HepG2 (cell line): ENCODE measurements at regions not wholly inside any gene's neighbourhood (a gene's known extent, or its start where the extent isn't known, plus 50 kb on each side); places are given as distances from the start of the nearest gene placed in this dataset.

ENCODE experiments used
- ATAC-seq: fragments of 200-7000 bp; cut with Tn5 transposase; 3 replicates; pipeline ENCODE4 v1.9.1; 2020; ENCODE audit warnings: mild to moderate bottlenecking, moderate library complexity
- BruUV-seq: library from RNA; stranded (reverse); fragments of 400-500 nt; replicated peaks from 2 replicates; lab custom pipeline; 2021; lab: Mats Ljungman, UMichigan
- CTCF ChIA-PET: fragments of 300-600 bp; formaldehyde crosslinking; extraction: SDS; loops from one replicate; lab custom pipeline; 2021; ENCODE audit warnings: low total read pairs, inconsistent platforms, low intra/inter-chr PET ratio; lab: Yijun Ruan, JAX
- POLR2A ChIA-PET: fragments of 350-600 bp; sonication (Branson Sonifier 250); formaldehyde crosslinking; loops from one replicate; lab custom pipeline; 2020; ENCODE audit warnings: antibody characterized with exemption, inconsistent platforms; lab: Yijun Ruan, JAX
- DNase-seq: peaks from one replicate; pipeline ENCODE4 v3.0.0-alpha.2; 2015; ENCODE audit warnings: low spot score
- FAIRE-seq: peaks from 3 replicates; lab custom pipeline; 2011; peaks lifted over from hg19 to GRCh38; lab: Jason Lieb, UNC
- H2AFZ ChIP-seq: one replicate; pipeline ENCODE4 v1.6.1; 2011; ENCODE audit warnings: low read length, inconsistent platforms
- H3K27ac ChIP-seq: fragments of 300-600 bp; 3 replicates; pipeline ENCODE4 v1.8.0; 2011; ENCODE audit warnings: mixed run types, mild to moderate bottlenecking, mixed read lengths, low read length, inconsistent platforms; ENCODE audit not compliant: insufficient read depth; ENCODE audit errors: extremely low read length
- H3K27me3 ChIP-seq, 2 experiments: fragments of 200-600 bp in 1 of 2; 2 replicates in 1 of 2; 3 replicates in 1 of 2; pipeline versions ENCODE4 v1.6.0 to v1.8.0; 2011; ENCODE audit warnings: low read length in 2 of 2, mild to moderate bottlenecking in 2 of 2, moderate library complexity in 2 of 2, inconsistent platforms in 1 of 2; ENCODE audit not compliant: insufficient read depth in 2 of 2, control insufficient read depth in 1 of 2
- H3K36me3 ChIP-seq, 2 experiments: fragments of 200-600 bp in 1 of 2; replicated peaks in 1 of 2; 2 replicates in 1 of 2; 3 replicates in 1 of 2; pipeline versions ENCODE4 v1.5.1 to v1.8.0; 2011; ENCODE audit warnings: low read length in 2 of 2, inconsistent platforms in 1 of 2; ENCODE audit not compliant: insufficient read depth in 2 of 2, control insufficient read depth in 1 of 2
- H3K4me1 ChIP-seq: 2 replicates; pipeline ENCODE4 v1.5.1; 2012; ENCODE audit warnings: low read length, inconsistent platforms; ENCODE audit not compliant: insufficient read depth
- H3K4me2 ChIP-seq: 2 replicates; pipeline ENCODE4 v1.6.0; 2011; ENCODE audit warnings: low read depth, low read length, inconsistent platforms
- H3K4me3 ChIP-seq, 3 experiments: fragments of 200-600 bp in 1 of 3; sonication (generic), shearing (Covaris generic) in 1 of 3; replicated peaks in 1 of 3; 2 replicates each; pipeline ENCODE4 v1.5.1; 2011 to 2016; ENCODE audit warnings: low read length in 3 of 3, inconsistent platforms in 2 of 3, low read depth in 2 of 3, mild to moderate bottlenecking in 2 of 3, control low read depth in 1 of 3, mixed read lengths in 1 of 3; ENCODE audit not compliant: insufficient read depth in 1 of 3
- H3K79me2 ChIP-seq: one replicate; pipeline ENCODE4 v1.6.1; 2011; ENCODE audit warnings: low read length, inconsistent platforms; ENCODE audit not compliant: insufficient read depth
- H3K9ac ChIP-seq: 2 replicates; pipeline ENCODE4 v1.6.0; 2011; ENCODE audit warnings: mild to moderate bottlenecking, low read depth, low read length, inconsistent platforms; ENCODE audit not compliant: insufficient read depth
- H3K9me3 ChIP-seq: 2 replicates; pipeline ENCODE4 v1.5.1; 2012; ENCODE audit warnings: mild to moderate bottlenecking, low read length
- H4K20me1 ChIP-seq: 2 replicates; pipeline ENCODE4 v1.6.0; 2011; ENCODE audit warnings: inconsistent platforms, mild to moderate bottlenecking, low read length, moderate library complexity; ENCODE audit not compliant: insufficient read depth
- AHR ChIP-seq: IDR thresholded peaks from 2 replicates; pipeline ENCODE4 v1.6.1; 2018; ENCODE audit warnings: missing genetic modification reagents, missing compliant biosample characterization
- CBX2 ChIP-seq, 2 experiments: fragments of 200-600 bp in 1 of 2; sonication (generic); formaldehyde crosslinking in 1 of 2; IDR thresholded peaks; 2 replicates each; pipeline versions ENCODE4 v1.7.0 to v1.8.1; 2018 to 2022; ENCODE audit warnings: low read depth in 2 of 2, low read length in 1 of 2, mild to moderate bottlenecking in 1 of 2, missing genetic modification reagents in 1 of 2
- ELF3 ChIP-seq: IDR thresholded peaks from 2 replicates; pipeline ENCODE4 v1.6.1; 2016; ENCODE audit warnings: missing genetic modification reagents, missing compliant biosample characterization
- HMG20A ChIP-seq: IDR thresholded peaks from 2 replicates; pipeline ENCODE4 v1.6.1; 2016; ENCODE audit warnings: borderline replicate concordance
- IRF2 ChIP-seq: IDR thresholded peaks from 2 replicates; pipeline ENCODE4 v1.6.1; 2018; ENCODE audit warnings: missing genetic modification reagents, missing compliant biosample characterization
- MTF2 ChIP-seq: sonication (generic); formaldehyde crosslinking; IDR thresholded peaks from 2 replicates; pipeline ENCODE4 v1.5.0; 2020; ENCODE audit warnings: missing genetic modification reagents, borderline replicate concordance
- PTBP1 ChIP-seq: fragments of 200-400 bp; formaldehyde crosslinking; IDR thresholded peaks from 2 replicates; pipeline ENCODE4 v1.6.1; 2018; ENCODE audit warnings: low read length, low read depth; ENCODE audit not compliant: poor library complexity, severe bottlenecking
- RAD21 ChIP-seq: fragments of 450-650 bp; formaldehyde crosslinking; IDR thresholded peaks from 2 replicates; pipeline ENCODE4 v1.5.0; 2020; ENCODE audit warnings: mild to moderate bottlenecking
- TBL1XR1 ChIP-seq: fragments of 150-350 bp; IDR thresholded peaks from 2 replicates; pipeline ENCODE4 v1.6.1; 2014; ENCODE audit warnings: borderline replicate concordance, low read length; ENCODE audit not compliant: partially characterized antibody
- ZFY ChIP-seq: sonication (generic); formaldehyde crosslinking; IDR thresholded peaks from 2 replicates; pipeline ENCODE4 v1.4.0; 2020; ENCODE audit warnings: missing genetic modification reagents
- ZNF709 ChIP-seq: sonication (generic); formaldehyde crosslinking; IDR thresholded peaks from 2 replicates; pipeline ENCODE4 v1.5.0; 2020; ENCODE audit warnings: mild to moderate bottlenecking, missing genetic modification reagents
- ZNF749 ChIP-seq: sonication (generic); formaldehyde crosslinking; IDR thresholded peaks from 2 replicates; pipeline ENCODE4 v1.8.0; 2022; ENCODE audit warnings: mild to moderate bottlenecking, missing genetic modification reagents, moderate library complexity, borderline replicate concordance
- ZSCAN9 ChIP-seq: IDR thresholded peaks from 2 replicates; pipeline ENCODE4 v1.6.1; 2016; ENCODE audit warnings: borderline replicate concordance
- WGBS: methylation state at CpG from one replicate; pipeline ENCODE4 v1.1.6; 2017; ENCODE audit warnings: low lambda C conversion rate; 5-methylcytosine and 5-hydroxymethylcytosine counted together
- in situ Hi-C: cut with HindIII; loops from 2 replicates; pipeline ENCODE4 v1.10.0; 2017; ENCODE audit warnings: low pct_unique_long_range_greater_than_20kb; ENCODE audit not compliant: extremely low pct_ligation_motif_present
- intact Hi-C: fragments of 100-400 bp; cut with micrococcal nuclease; formaldehyde crosslinking; loops from one replicate; pipeline ENCODE4 v1.10.0; 2022; ENCODE audit not compliant: unreplicated experiment
- TF ChIP-seq, protein P1 (sequence below): sonication (generic); formaldehyde crosslinking; conservative IDR thresholded peaks from 2 replicates; pipeline ENCODE4 v1.4.0; 2020; ENCODE audit warnings: missing genetic modification reagents
- TF ChIP-seq, protein P2 (sequence below), 2 experiments: sonication (generic) in 1 of 2; formaldehyde crosslinking in 1 of 2; IDR thresholded peaks; 2 replicates each; pipeline versions ENCODE4 v1.6.1 to v1.9.0; 2014 to 2022; ENCODE audit warnings: antibody characterized with exemption in 1 of 2, borderline replicate concordance in 1 of 2, inconsistent platforms in 1 of 2, low read depth in 1 of 2, missing genetic modification reagents in 1 of 2
- TF ChIP-seq, protein P3 (sequence below): sonication (generic); formaldehyde crosslinking; IDR thresholded peaks from 2 replicates; pipeline ENCODE4 v1.5.0; 2020; ENCODE audit warnings: missing genetic modification reagents

DNA sequence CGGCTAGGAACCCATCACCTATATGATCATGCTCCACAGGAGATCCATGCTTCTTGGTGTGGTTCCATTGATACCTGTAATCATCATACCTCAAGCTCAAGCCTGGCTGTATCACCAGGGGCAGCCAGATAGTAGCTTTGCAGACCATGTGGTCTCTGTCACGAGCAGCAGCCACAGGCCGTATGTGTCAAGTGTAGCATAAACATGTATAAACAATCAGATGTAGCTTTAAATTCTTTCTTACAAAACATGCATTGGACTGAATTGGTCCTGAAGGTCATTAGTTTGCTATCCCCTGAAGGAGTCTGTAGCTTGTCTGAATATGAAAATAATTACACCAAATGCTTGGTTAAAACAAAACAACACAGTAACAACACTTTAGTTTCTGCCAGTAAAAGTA lies 1223.2 kb upstream of the TMEM132C start (continued):
- TF ChIP-seq ELF3 (CRISPR knock-in tag) = no peak
- TF ChIP-seq, protein P1, sequence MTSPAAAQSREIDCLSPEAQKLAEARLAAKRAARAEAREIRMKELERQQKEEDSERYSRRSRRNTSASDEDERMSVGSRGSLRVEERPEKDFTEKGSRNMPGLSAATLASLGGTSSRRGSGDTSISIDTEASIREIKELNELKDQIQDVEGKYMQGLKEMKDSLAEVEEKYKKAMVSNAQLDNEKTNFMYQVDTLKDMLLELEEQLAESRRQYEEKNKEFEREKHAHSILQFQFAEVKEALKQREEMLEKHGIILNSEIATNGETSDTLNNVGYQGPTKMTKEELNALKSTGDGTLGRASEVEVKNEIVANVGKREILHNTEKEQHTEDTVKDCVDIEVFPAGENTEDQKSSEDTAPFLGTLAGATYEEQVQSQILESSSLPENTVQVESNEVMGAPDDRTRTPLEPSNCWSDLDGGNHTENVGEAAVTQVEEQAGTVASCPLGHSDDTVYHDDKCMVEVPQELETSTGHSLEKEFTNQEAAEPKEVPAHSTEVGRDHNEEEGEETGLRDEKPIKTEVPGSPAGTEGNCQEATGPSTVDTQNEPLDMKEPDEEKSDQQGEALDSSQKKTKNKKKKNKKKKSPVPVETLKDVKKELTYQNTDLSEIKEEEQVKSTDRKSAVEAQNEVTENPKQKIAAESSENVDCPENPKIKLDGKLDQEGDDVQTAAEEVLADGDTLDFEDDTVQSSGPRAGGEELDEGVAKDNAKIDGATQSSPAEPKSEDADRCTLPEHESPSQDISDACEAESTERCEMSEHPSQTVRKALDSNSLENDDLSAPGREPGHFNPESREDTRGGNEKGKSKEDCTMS (CRISPR knock-in tag) = no peak
- TF ChIP-seq ZFY (CRISPR knock-in tag) = no peak
- TF ChIP-seq ZNF749 (CRISPR knock-in tag) = no peak
- no peak for TF ChIP-seq ZNF709 (CRISPR knock-in tag)
- TF ChIP-seq ZSCAN9 (CRISPR knock-in tag) = no peak

DNA sequence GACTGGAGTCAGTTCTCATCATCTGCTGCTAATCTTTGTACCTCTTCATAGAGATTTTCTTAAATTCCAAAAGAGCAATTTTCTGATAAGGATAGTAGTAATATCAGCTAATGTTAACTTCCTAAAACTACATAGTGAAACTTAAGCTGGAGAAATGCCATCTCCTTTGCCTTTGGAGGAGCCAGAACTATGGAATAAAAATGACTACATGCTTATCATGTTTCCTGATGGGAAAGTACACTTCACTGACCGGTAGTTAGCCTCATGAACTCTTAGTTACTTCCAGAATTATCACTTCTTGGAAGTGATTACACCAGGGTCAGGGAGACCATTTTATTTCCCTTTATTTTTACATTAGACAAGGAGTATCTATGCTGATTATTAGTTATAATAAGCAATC lies 1222.1 kb upstream of the TMEM132C start:
- Histone ChIP-seq H2AFZ (no peak overlapping the region), H3K36me3 (no peaks in the 10 kb centered on the region), H3K4me2 (no peak overlapping the region), H4K20me1 (no peaks in the 10 kb centered on the region), H3K4me3 (no peak overlapping the region), H3K9me3 (peaks cover 17% of the 10 kb centered on the region; the same call in 1 of the 2 replicates), H3K27ac (no peak overlapping the region), H3K9ac (no peak overlapping the region), H3K79me2 (no peaks in the 10 kb centered on the region), H3K27me3 (no peaks in the 10 kb centered on the region), H3K4me1 (no peaks in the 10 kb centered on the region)
- intact Hi-C loops = no loop called here
- ChIA-PET CTCF (no interaction called here), POLR2A (no interaction called here)
- 0% methylated on average over 1 of the region's 1 CpG for WGBS
- no peak for DNase-seq
- ATAC-seq = no peak
- no peak for FAIRE-seq
- in situ Hi-C loops = no loop called here
- no TSS peak for BruUV-seq
- TF ChIP-seq, protein P2, sequence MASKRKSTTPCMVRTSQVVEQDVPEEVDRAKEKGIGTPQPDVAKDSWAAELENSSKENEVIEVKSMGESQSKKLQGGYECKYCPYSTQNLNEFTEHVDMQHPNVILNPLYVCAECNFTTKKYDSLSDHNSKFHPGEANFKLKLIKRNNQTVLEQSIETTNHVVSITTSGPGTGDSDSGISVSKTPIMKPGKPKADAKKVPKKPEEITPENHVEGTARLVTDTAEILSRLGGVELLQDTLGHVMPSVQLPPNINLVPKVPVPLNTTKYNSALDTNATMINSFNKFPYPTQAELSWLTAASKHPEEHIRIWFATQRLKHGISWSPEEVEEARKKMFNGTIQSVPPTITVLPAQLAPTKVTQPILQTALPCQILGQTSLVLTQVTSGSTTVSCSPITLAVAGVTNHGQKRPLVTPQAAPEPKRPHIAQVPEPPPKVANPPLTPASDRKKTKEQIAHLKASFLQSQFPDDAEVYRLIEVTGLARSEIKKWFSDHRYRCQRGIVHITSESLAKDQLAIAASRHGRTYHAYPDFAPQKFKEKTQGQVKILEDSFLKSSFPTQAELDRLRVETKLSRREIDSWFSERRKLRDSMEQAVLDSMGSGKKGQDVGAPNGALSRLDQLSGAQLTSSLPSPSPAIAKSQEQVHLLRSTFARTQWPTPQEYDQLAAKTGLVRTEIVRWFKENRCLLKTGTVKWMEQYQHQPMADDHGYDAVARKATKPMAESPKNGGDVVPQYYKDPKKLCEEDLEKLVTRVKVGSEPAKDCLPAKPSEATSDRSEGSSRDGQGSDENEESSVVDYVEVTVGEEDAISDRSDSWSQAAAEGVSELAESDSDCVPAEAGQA (IDR thresholded peaks at IDR 0.05; ENCODE audit: low read depth) = no peak
- TF ChIP-seq, protein P2 (CRISPR knock-in tag; IDR thresholded peaks at IDR 0.05; ENCODE audit: borderline replicate concordance) = no peak
- TF ChIP-seq IRF2 (CRISPR knock-in tag) = no peak
- no peak for TF ChIP-seq TBL1XR1
- TF ChIP-seq MTF2 = no peak
- no peak for TF ChIP-seq HMG20A
- no peak for TF ChIP-seq AHR (CRISPR knock-in tag)
- no peak for TF ChIP-seq PTBP1
- TF ChIP-seq, protein P3, sequence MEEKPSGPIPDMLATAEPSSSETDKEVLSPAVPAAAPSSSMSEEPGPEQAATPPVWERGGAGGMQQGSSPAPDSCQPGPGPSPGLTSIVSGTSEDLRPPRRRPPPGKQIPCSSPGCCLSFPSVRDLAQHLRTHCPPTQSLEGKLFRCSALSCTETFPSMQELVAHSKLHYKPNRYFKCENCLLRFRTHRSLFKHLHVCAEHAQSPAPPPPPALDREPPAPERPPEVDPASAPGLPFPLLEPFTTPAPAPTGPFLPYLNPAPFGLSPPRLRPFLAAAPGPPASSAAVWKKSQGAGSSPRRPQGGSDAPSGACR (CRISPR knock-in tag) = no peak
- no peak for TF ChIP-seq CBX2 (IDR thresholded peaks at IDR 0.05; ENCODE audit: low read depth, low read length)
- TF ChIP-seq CBX2 (CRISPR knock-in tag; IDR thresholded peaks at IDR 0.05; ENCODE audit: low read depth) = no peak
- no peak for TF ChIP-seq RAD21
